DMS 273 treated with DMSO at 0.1 percent for 48 hours (cell line): ENCODE measurements at regions not wholly inside any gene's neighbourhood (a gene's known extent, or its start where the extent isn't known, plus 50 kb on each side); places are given as distances from the start of the nearest gene placed in this dataset.

Experiments used
- DNase-seq: peaks from one replicate; lab custom pipeline; 2025; lab: John Stamatoyannopoulos, UW

DNA sequence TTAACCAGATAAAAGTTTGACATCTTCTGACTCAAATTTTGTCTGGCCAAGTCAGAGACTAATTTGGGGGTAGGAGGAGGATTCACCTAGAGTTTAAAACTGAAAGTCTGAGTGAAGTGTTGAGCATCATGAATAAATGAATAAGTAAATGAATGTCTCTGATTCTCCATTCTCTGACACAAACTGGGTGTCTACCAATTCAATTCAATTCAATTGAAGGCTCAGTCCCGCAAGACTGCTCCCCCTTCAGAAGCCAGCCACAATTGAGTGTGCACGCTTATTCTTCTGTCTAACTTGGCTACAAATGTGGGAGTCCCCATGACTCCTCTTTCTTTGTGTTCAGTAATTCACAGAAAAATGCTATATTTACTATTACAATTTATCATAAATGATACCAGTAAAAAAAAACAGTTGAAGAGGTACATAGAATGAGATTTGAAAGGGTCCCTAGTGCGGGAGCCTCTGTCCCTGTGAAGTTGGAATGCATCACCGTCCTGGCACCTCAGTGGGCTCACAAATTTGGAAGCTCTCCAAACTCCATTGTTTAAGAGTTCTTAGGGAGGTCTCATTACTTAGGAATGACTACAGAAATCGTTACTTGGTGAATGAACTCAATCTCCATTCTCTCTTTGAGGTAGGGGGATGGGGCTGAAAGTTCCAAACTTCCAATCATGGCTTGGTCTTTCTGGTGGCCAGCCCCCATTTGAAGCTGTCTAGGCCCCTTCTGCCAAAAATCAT is 243.7 kb upstream of the PHYHIPL start:
- DNase-seq = no peak

DNA sequence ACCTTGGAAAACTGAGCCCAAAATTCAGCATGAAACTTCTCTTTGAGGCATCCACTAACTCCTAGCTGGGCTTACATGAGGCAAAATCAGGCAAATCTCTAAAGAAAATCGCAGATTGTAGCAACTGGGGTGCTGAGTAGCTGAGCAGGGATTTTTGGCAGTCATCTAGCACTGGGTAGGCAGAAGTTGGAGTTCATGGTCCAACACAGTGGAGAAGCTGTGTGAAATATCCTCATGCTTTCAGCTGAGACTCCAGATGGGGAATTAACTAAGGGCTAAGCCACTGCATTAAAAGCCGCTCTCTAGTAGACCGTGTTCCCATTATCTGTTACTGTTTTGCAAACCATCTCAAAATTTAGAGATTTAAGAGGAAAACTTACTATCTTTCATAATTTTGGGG is 240.1 kb upstream of the PHYHIPL start:
- no peak for DNase-seq

DNA sequence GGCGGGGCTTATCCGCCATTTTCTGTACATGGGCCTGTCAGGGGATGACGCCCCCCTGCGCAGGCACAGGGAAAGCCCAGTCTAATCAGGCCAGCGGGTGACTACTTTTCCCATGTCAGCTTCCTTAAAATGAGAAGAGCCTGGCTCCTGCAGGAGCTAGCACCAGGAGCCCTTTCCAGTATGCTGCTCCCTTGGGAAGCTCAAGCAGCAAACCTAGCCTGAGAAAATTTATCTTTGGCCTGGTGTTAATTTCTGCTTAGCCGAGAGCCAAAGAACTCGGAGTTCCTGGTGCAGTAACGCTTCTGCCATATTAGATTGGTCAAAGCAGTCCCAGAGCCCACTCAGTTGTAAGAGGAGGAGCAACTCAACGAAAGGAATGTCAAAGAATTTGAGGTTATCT is 239.0 kb upstream of the PHYHIPL start:
- no peak for DNase-seq

DNA sequence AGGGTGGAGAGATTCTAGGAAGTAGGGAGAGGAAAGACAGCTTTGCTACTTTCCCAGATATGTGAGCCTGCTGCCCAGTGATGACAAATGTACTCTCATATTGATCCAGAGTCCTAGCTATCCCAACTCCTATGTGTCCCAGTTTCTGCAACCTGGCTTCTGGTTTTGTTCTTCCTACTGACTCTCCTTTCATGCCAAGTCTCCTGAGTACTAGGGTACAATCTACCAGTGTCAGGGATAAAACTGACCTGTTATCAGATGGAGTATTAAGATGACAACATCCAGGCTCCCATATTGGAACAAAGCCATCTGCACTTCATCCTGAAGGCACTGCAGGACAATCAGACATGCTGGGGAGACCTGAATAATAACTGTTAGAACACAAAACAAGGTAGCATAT is 233.7 kb upstream of the PHYHIPL start:
- DNase-seq = no peak

GRCh38 chr10:58943256-58943890 is 233.1 kb upstream of the PHYHIPL start:
- DNase-seq = no peak

DNA sequence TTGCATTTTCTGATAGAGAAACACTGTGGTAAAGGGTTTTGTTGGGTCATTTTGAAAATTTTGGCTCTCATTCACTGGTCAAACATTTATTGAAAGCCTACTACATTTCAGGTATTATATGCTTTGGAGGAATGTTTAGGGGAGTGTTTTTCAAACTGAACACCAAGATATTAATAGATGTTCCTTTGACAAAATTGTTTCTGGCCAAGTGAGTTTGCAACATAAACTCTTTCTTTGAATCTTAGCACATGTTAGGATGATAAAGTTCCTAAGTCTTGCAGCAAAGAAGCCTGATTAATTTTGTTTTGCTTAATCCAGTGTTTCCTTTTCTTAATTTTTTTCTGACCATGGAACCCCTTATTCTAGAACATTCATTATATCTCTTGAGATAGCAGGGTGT is 232.5 kb upstream of the PHYHIPL start:
- DNase-seq = no peak

GRCh38 chr10:58948303-58948702 is 228.1 kb upstream of the PHYHIPL start:
- DNase-seq = no peak

DNA sequence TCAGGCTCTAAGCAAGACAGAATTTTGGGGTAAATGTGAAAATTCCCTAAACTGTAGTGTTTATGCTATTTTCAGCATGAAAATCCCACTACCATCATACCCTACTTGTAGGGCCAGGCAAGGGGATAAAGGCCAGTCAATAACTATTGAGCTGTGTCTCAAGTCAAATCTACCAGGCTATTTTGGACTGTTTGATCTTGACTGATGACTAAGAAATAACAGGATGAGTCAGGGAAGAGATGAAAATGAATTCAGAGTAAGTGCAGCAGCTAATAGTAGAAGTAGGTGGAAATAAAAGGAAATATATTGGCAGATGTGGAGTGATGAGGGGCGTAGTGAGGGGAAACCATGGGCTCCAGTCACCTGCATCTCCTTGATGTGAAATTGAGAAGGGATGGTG is 225.8 kb upstream of the PHYHIPL start:
- no peak for DNase-seq

DNA sequence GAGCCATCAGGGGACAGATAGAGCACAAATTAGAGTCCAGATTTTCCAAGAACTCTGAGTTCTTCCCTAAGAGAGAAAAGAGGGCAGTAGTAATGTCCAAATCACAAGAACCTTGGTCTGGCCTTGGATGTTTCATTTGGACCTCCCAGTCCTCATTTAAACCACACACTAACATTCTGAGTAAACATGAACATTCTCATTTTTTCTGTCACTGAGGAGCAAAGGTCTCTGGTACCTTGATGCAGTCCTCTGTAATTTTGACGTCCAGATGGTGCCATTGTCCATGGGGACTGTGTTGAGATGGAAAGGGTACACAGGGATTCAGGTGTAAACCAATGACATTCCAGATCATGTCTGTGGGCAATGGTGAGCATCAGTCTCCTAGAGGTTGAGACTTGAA is 225.4 kb upstream of the PHYHIPL start:
- DNase-seq = no peak

DNA sequence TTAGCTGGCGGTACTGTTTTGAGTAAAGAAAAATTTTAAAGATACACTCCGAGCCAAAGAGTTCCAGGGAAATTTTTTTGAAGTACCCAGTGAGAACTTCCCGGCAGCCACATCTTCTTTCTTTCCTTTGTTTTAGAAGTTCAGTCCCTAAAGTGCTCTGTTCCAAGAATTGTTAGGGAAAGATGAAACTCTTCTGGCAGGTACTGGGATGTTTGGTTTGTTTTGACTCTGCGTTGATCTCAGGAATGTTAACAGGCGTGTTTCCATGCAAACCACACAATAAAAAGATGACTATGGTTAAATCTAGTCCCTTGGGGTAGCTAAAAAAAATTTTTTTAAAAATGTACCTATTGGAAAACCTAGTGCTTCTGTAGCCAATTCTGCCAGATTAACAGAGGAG is 224.7 kb upstream of the PHYHIPL start:
- DNase-seq = no peak

DNA sequence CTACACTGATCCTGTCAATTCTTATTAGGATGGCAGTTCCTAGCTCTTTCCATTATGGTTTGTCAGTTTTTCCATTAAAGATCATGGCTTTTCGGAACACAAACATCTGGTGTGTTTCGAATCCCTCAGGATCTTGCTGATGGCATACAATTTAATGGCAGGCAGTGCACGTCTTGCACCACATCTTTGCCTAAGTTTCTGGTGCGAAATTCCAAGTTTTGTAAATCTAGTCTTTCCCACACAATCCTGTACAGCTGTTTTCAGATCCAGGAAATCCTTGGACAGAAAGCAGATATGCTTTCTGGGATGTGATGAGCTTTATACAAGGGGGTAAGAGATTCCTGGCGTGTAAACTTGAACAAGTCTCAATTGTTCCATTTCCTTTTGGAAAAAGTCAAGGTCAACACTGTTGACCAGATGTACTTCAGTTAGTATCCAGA is 224.3 kb upstream of the PHYHIPL start:
- DNase-seq = no peak

DNA sequence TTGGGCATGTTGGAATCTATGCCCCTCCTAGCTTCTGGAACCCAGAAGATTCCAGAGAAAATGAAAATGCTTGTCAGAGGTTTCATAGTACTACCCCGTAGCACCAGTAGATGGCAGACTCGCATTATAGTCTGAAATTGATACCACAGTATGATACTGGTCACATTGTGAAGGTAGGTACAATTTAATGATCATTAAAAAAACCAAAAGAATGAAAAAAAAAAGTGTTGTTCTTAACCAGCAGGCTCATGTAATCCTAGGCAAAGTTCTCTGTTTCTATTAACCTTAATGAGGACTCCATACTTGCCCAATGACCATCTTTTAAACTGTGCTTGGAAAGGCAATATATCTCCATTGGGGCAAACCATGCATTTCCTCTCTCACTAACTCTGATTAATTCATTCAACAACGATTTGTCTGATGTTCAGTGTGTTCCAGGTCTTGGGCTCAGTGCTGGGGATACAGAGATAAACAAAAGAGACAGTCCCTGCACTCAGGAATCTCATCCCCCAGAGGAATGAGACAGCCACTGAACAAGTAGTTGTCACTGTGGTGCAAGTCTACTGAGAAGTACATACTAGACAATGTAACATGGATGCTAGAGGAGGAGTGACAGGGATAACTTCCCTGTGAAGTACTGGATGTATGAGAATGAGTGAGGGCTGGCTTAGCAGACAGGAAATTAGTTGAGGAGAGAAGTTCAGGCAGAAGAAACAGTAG is 223.5 kb upstream of the PHYHIPL start:
- no peak for DNase-seq

GRCh38 chr10:58954178-58954577 is 222.3 kb upstream of the PHYHIPL start:
- no peak for DNase-seq

GRCh38 chr10:58955615-58956014 is 220.8 kb upstream of the PHYHIPL start:
- no peak for DNase-seq

DNA sequence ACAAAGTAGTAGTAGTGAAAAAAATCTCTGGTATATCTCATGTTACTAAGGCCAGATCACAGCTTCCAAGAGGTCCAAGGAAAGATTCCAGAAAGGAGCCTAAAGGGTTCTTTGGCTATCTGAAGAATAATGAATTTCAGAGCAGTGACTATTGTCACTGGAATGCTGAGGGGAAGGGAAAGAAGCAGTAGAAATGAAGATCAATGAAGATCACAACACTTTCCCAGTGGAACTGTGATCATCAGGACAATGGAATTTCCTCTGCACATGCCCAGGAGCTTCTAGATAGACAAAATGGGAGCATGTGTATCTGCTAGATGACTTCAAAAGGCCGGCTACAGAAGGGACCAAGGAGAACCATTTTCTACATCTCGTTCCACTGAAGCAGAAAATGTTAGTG is 219.5 kb upstream of the PHYHIPL start:
- no peak for DNase-seq

DNA sequence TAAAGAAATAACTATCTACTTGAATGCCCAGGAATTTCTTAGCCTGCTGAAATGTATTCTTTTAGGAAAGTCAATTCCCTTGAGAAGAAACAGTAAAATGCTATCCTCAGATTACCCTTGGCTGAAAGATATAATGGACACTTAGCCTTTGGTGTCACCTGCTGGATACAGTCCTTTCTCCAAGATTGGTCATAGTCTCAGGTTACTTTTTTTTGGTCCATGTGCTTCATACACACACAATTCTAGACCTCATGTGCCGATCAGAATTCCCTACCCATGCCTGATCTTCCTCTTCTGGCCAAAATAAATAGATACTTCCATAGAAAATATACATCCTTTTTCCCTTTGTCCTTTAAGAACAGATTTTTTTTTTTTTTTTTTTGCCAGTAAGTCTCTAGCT is 218.9 kb upstream of the PHYHIPL start:
- no peak for DNase-seq

DNA sequence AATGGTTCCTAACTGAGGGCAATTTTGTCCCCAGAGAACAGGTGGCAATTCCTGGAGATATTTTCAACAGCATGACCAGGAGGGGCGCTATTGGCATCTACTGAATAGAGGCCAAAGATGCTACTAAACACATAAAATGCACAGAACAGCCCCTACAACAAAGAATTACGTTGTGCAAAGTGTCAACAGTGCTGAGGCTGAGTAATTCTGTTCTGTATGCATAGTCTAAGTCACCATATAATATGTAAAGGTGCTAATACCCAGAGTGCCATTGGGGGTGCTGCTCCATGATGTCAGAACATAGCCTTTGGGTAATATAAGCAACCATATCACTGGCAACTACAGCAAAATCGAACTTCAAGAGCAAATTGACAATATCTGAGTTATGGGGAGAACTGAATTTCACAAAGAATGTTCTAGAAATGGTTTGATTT is 213.3 kb upstream of the PHYHIPL start:
- no peak for DNase-seq

DNA sequence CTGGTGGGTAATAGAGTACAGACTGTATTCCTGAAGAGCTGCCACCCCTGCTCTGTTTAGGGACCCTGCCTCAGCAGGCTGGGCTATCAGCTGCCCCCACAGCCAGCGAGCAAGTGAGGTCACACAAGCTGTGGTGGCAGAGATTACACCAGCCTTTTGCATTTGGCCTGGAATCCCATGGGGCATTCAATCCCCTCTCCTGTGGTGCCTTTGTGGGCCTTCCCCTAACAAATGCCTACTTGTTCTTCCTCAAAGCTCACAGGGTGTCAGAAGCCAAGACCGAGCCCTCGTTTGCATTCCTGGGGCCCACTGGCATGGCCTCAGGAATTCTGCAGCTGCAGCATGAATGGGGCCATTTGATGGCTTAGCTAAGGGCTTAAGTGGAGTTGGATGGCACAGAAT is 212.7 kb upstream of the PHYHIPL start:
- DNase-seq = no peak

- DNase-seq = no peak
Measured at GRCh38 chr10:58965855-58966254, 210.6 kb upstream of the PHYHIPL start.

GRCh38 chr10:58967551-58968388 is 208.7 kb upstream of the PHYHIPL start:
- no peak for DNase-seq

DNA sequence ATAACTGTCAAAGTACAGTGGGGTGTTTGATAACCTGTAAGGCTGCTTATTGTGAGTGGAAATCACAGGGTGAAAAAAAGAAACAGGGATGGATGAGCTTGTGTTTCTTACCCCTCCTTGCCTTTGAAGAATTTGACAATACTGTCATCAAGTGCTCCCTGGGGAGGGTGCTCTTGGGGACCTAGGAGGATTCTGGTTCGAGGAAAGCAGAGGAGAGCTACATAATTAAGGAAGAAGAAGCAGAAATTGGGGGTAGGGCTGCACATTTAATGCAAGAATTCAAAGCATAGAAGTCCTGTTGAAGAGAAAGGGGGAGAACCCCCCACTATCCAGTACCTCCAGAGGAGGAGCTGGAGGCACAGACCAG is 208.1 kb upstream of the PHYHIPL start:
- DNase-seq = no peak

- no peak for DNase-seq
Measured at GRCh38 chr10:58969576-58969975, 206.9 kb upstream of the PHYHIPL start.
